MCF 10A (cell line): ENCODE measurements at regions not wholly inside any gene's neighbourhood (a gene's known extent, or its start where the extent isn't known, plus 50 kb on each side); places are given as distances from the start of the nearest gene placed in this dataset.
A peak's percentile ranks its signal among the peaks of the same experiment; 100 is the strongest.

ENCODE experiments used
- BruUV-seq: library from RNA; stranded (reverse); fragments of 400-500 nt; replicated peaks from 2 replicates; lab custom pipeline; 2021; lab: Mats Ljungman, UMichigan
- CTCF ChIA-PET: fragments of 300-600 bp; sonication (Branson Sonifier 250); formaldehyde crosslinking; extraction: SDS; loops from one replicate; lab custom pipeline; 2021; ENCODE audit warnings: antibody characterized with exemption, inconsistent platforms; lab: Yijun Ruan, JAX
- POLR2A ChIA-PET: fragments of 300-600, 350-650 bp; sonication (Branson Sonifier 250); formaldehyde crosslinking; extraction: SDS; loops from one replicate; lab custom pipeline; 2020; ENCODE audit warnings: antibody characterized with exemption, inconsistent platforms; lab: Yijun Ruan, JAX
- DNase-seq: peaks from one replicate; pipeline ENCODE4 v3.0.0-alpha.2; 2018; ENCODE audit not compliant: unreplicated experiment
- H3K27ac Mint-ChIP-seq: one replicate; pipeline ENCODE4 v1.8.0; 2022; ENCODE audit warnings: mild to moderate bottlenecking, low read depth, mixed read lengths; ENCODE audit not compliant: unreplicated experiment
- H3K27me3 Mint-ChIP-seq: one replicate; pipeline ENCODE4 v1.8.0; 2022; ENCODE audit warnings: mixed read lengths; ENCODE audit not compliant: insufficient read depth, unreplicated experiment
- H3K36me3 Mint-ChIP-seq: one replicate; pipeline ENCODE4 v1.8.0; 2022; ENCODE audit warnings: mild to moderate bottlenecking, moderate library complexity, mixed read lengths; ENCODE audit not compliant: insufficient read depth, unreplicated experiment
- H3K4me1 Mint-ChIP-seq: one replicate; pipeline ENCODE4 v1.8.0; 2022; ENCODE audit warnings: mixed read lengths; ENCODE audit not compliant: insufficient read depth, unreplicated experiment
- H3K4me3 Mint-ChIP-seq: one replicate; pipeline ENCODE4 v1.8.0; 2022; ENCODE audit warnings: mild to moderate bottlenecking, moderate library complexity, mixed read lengths; ENCODE audit not compliant: unreplicated experiment
- H3K9me3 Mint-ChIP-seq: one replicate; pipeline ENCODE4 v1.8.0; 2022; ENCODE audit warnings: mixed read lengths; ENCODE audit not compliant: unreplicated experiment
- CTCF ChIP-seq: fragments of 200-600 bp; IDR thresholded peaks from one replicate; pipeline ENCODE4 v1.8.0; 2022; ENCODE audit warnings: antibody characterized with exemption, mild to moderate bottlenecking; ENCODE audit not compliant: unreplicated experiment
- intact Hi-C: fragments of 100-400 bp; cut with micrococcal nuclease; formaldehyde crosslinking; loops from 2 replicates; pipeline ENCODE4 v1.14.1; 2022

GRCh38 chr7:8823486-8823885 is 390.1 kb downstream of the NXPH1 start:
- TF ChIP-seq CTCF: no peak
- no TSS peak for BruUV-seq
- Mint-ChIP-seq H3K4me1 (no peaks in the 10 kb centered on the region), H3K27me3 (peaks cover 47% of the 10 kb centered on the region), H3K36me3 (no peaks in the 10 kb centered on the region), H3K4me3 (no peak overlapping the region), H3K9me3 (no peaks in the 10 kb centered on the region), H3K27ac (no peak overlapping the region)
- ChIA-PET POLR2A (no interaction called here), CTCF (interaction anchor here (0.7 kb wide), 1 partner anchor 13 kb away, joined by 3 read pairs; no protein-coding TSS in a partner anchor)
- peak; percentile 3 for DNase-seq
- intact Hi-C loops: loop anchor here (10.0 kb wide), 1 partner anchor 389 kb away; the partner anchor contains the start of gene NXPH1

- no peak overlapping the region for H3K4me3 Mint-ChIP-seq
- ChIA-PET POLR2A (no interaction called here), CTCF (no interaction called here)
- no peak for TF ChIP-seq CTCF
- no peaks in the 10 kb centered on the region for H3K9me3 Mint-ChIP-seq
- no peaks in the 10 kb centered on the region for H3K4me1 Mint-ChIP-seq
- no peak for DNase-seq
- H3K27ac Mint-ChIP-seq: no peak overlapping the region
- peaks cover 61% of the 10 kb centered on the region for H3K27me3 Mint-ChIP-seq
- no TSS peak for BruUV-seq
- intact Hi-C loops: loop anchor here (10.0 kb wide), 1 partner anchor 393 kb away; the partner anchor contains the start of gene NXPH1
- no peaks in the 10 kb centered on the region for H3K36me3 Mint-ChIP-seq
Observed at GRCh38 chr7:8827329-8827728, 393.9 kb downstream of the NXPH1 start.

- Mint-ChIP-seq H3K36me3 (peaks cover 3% of the 10 kb centered on the region), H3K9me3 (no peaks in the 10 kb centered on the region), H3K27me3 (peaks cover 64% of the 10 kb centered on the region), H3K27ac (no peak overlapping the region), H3K4me1 (no peaks in the 10 kb centered on the region), H3K4me3 (no peak overlapping the region)
- intact Hi-C loops: loop anchor here (10.0 kb wide), 1 partner anchor 394 kb away; the partner anchor contains the start of gene NXPH1
- ChIA-PET CTCF (no interaction called here), POLR2A (no interaction called here)
- no peak for DNase-seq
- no TSS peak for BruUV-seq
- TF ChIP-seq CTCF: no peak
Observed at GRCh38 chr7:8829100-8829499, 395.7 kb downstream of the NXPH1 start.

GRCh38 chr7:8831376-8831775 is 398.0 kb downstream of the NXPH1 start:
- no TSS peak for BruUV-seq
- H3K36me3 Mint-ChIP-seq: peaks cover 6% of the 10 kb centered on the region
- no peak overlapping the region for H3K27ac Mint-ChIP-seq
- H3K4me3 Mint-ChIP-seq: no peak overlapping the region
- peak; percentile 2 for DNase-seq
- ChIA-PET CTCF (no interaction called here), POLR2A (no interaction called here)
- H3K4me1 Mint-ChIP-seq: no peaks in the 10 kb centered on the region
- H3K27me3 Mint-ChIP-seq: peaks cover 66% of the 10 kb centered on the region
- intact Hi-C loops: no loop called here
- no peaks in the 10 kb centered on the region for H3K9me3 Mint-ChIP-seq
- TF ChIP-seq CTCF: no peak
